ENCODE measurements at regions not wholly inside any gene's neighbourhood (a gene's known extent, or its start where the extent isn't known, plus 50 kb on each side); places are given as distances from the start of the nearest gene placed in this dataset.

DNA sequence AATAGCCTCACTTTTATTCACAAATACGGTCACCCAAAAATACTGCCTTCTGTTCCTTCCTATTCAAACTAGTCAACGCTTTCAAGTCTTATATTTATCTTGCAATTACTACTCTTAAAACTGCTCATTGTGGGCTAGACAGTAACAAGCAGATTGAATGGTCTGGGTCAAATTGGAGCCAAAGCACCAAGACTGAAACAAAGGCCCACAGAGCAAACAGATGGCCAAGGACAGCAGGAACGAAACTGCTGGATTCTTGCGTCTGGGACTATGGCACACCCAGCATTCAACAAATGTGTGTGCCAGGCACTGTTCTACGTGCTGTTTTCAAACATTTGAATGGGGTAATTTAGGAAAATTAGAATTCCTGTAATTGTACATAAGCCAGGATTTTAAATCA lies 250.1 kb upstream of the PSMD7 start:
- TF ChIP-seq CTCF (optimal IDR thresholded peaks at IDR 0.05 in 1 of 3, IDR thresholded peaks at IDR 0.05 in 1 of 3, conservative IDR thresholded peaks at IDR 0.05 in 1 of 3; ENCODE audit: extremely low read depth in 1 of 3, insufficient read depth in 2 of 3, low read length in 3 of 3) (no peak), EZH2 (IDR thresholded peaks at IDR 0.05; ENCODE audit: low read length) (no peak)

All from keratinocyte (primary cell).